GM23338 (cell line): ENCODE measurements at regions not wholly inside any gene's neighbourhood (a gene's known extent, or its start where the extent isn't known, plus 50 kb on each side); places are given as distances from the start of the nearest gene placed in this dataset.

Experiments used
- ATAC-seq: fragments of 200-7000 bp; cut with Tn5 transposase; 3 replicates; pipeline ENCODE4 v1.9.1; 2020
- DNase-seq: peaks from one replicate; pipeline ENCODE4 v3.0.0-alpha.2; 2015; ENCODE audit warnings: low spot score
- H2AFZ ChIP-seq: fragments of 200-600 bp; sonication (generic); 2 replicates; pipeline ENCODE4 v1.8.0; 2016; ENCODE audit warnings: antibody characterized with exemption, mild to moderate bottlenecking, moderate library complexity
- H3F3A ChIP-seq: fragments of 200-600 bp; sonication (generic); replicated peaks from 2 replicates; pipeline ENCODE4 v1.8.0; 2017; ENCODE audit warnings: antibody characterized with exemption, mixed run types, low read depth
- H3K27ac ChIP-seq: fragments of 200-600 bp; sonication (generic); 2 replicates; pipeline ENCODE4 v1.6.1; 2016; ENCODE audit warnings: low read depth
- H3K27me3 ChIP-seq: fragments of 200-600 bp; sonication (generic); 2 replicates; pipeline ENCODE4 v1.8.0; 2016; ENCODE audit warnings: mild to moderate bottlenecking, mixed run types, moderate library complexity; ENCODE audit not compliant: insufficient read depth
- H3K36me3 ChIP-seq: fragments of 200-600 bp; sonication (generic); 2 replicates; pipeline ENCODE4 v1.8.0; 2016; ENCODE audit warnings: mild to moderate bottlenecking; ENCODE audit not compliant: insufficient read depth
- H3K4me1 ChIP-seq: fragments of 200-600 bp; sonication (generic); 2 replicates; pipeline ENCODE4 v1.8.0; 2016; ENCODE audit warnings: mild to moderate bottlenecking, moderate library complexity; ENCODE audit not compliant: insufficient read depth
- H3K4me2 ChIP-seq: fragments of 200-600 bp; sonication (generic); 2 replicates; pipeline ENCODE4 v1.7.1; 2017; ENCODE audit warnings: mixed run types
- H3K4me3 ChIP-seq: fragments of 200-600 bp; sonication (generic); 2 replicates; pipeline ENCODE4 v1.6.1; 2016; ENCODE audit warnings: mixed run types
- H3K79me2 ChIP-seq: fragments of 200-600 bp; sonication (generic); replicated peaks from 2 replicates; pipeline ENCODE4 v1.8.0; 2017; ENCODE audit warnings: mild to moderate bottlenecking; ENCODE audit not compliant: insufficient read depth
- H3K9me2 ChIP-seq: fragments of 200-600 bp; sonication (generic); 2 replicates; pipeline ENCODE4 v1.8.0; 2017; ENCODE audit not compliant: insufficient read depth
- H4K20me1 ChIP-seq: fragments of 200-600 bp; sonication (generic); replicated peaks from 2 replicates; pipeline ENCODE4 v1.8.0; 2017; ENCODE audit warnings: mild to moderate bottlenecking; ENCODE audit not compliant: insufficient read depth
- H3K27ac Mint-ChIP-seq: 2 replicates; pipeline ENCODE4 v1.8.0; 2020; ENCODE audit warnings: inconsistent platforms, mild to moderate bottlenecking, moderate library complexity, mixed read lengths
- H3K27me3 Mint-ChIP-seq: 3 replicates; pipeline ENCODE4 v1.8.0; 2022; ENCODE audit warnings: low read depth, mild to moderate bottlenecking, moderate library complexity, mixed read lengths, inconsistent platforms; ENCODE audit not compliant: insufficient read depth, poor library complexity
- H3K36me3 Mint-ChIP-seq: 3 replicates; pipeline ENCODE4 v1.8.0; 2021; ENCODE audit warnings: low read depth, mild to moderate bottlenecking, inconsistent platforms, moderate library complexity, mixed read lengths
- H3K4me1 Mint-ChIP-seq: 3 replicates; pipeline ENCODE4 v1.8.0; 2020; ENCODE audit warnings: mild to moderate bottlenecking, inconsistent platforms, mixed read lengths
- H3K4me3 Mint-ChIP-seq: 3 replicates; pipeline ENCODE4 v1.8.0; 2021; ENCODE audit warnings: moderate library complexity, mild to moderate bottlenecking, inconsistent platforms, mixed read lengths
- H3K9me3 Mint-ChIP-seq: 3 replicates; pipeline ENCODE4 v1.8.0; 2020; ENCODE audit warnings: moderate library complexity, mild to moderate bottlenecking, inconsistent platforms, mixed read lengths
- CREB1 ChIP-seq: fragments of 250-450 bp; sonication (Bioruptor Pico); IDR thresholded peaks from 2 replicates; pipeline ENCODE4 v1.5.0; 2020; ENCODE audit warnings: low read depth, mild to moderate bottlenecking, moderate library complexity
- NANOG ChIP-seq: IDR thresholded peaks from 2 replicates; pipeline ENCODE4 v1.6.1; 2016; ENCODE audit warnings: antibody characterized with exemption, borderline replicate concordance
- POLR2AphosphoS5 ChIP-seq: IDR thresholded peaks from 2 replicates; pipeline ENCODE4 v1.6.1; 2016; ENCODE audit warnings: antibody characterized with exemption, low read depth
- STAT1 ChIP-seq: IDR thresholded peaks from one replicate; pipeline ENCODE4 v1.6.1; 2016; ENCODE audit warnings: antibody characterized with exemption; ENCODE audit not compliant: unreplicated experiment
- ZNF114 ChIP-seq: fragments of 250-450 bp; sonication (Bioruptor Pico); IDR thresholded peaks from 2 replicates; pipeline ENCODE4 v1.5.0; 2020; ENCODE audit warnings: mild to moderate bottlenecking, moderate library complexity
- TF ChIP-seq, protein P1 (sequence below): fragments of 250-450 bp; sonication (Bioruptor Pico); IDR thresholded peaks from 2 replicates; pipeline ENCODE4 v1.5.0; 2020; ENCODE audit warnings: mild to moderate bottlenecking, moderate library complexity
- TF ChIP-seq, protein P2 (sequence below): IDR thresholded peaks from one replicate; pipeline ENCODE4 v1.6.1; 2018; ENCODE audit warnings: antibody characterized with exemption; ENCODE audit not compliant: unreplicated experiment

GRCh38 chr1:81312272-81312754 is 488.4 kb upstream of the ADGRL2 start:
- peak; percentile 77 for DNase-seq
- Mint-ChIP-seq H3K9me3 (no peaks in the 10 kb centered on the region), H3K4me3 (peak overlapping the region; percentile 57), H3K4me1 (peaks cover 88% of the 10 kb centered on the region), H3K36me3 (no peaks in the 10 kb centered on the region), H3K27me3 (no peaks in the 10 kb centered on the region), H3K27ac (peak overlapping the region; percentile 89)
- H3F3A ChIP-seq = 0 out of 2 replicates have a peak, but pooled peaks cover 2% of the 10 kb centered on the region
- ATAC-seq = peak; percentile 84
- no peaks in the 10 kb centered on the region for H3K79me2 ChIP-seq
- H3K36me3 ChIP-seq = no peaks in the 10 kb centered on the region
- H3K27ac ChIP-seq = peak overlapping the region; percentile 36; the same call in 1 of the 2 replicates
- no peaks in the 10 kb centered on the region for H3K9me2 ChIP-seq
- H3K27me3 ChIP-seq = no peaks in the 10 kb centered on the region
- H3K4me1 ChIP-seq = peaks cover 65% of the 10 kb centered on the region
- TF ChIP-seq NANOG = peak; percentile 87; the same call in 1 of the 2 replicates
- no peak for TF ChIP-seq ZNF114 (CRISPR knock-in tag)
- peak; percentile 45 for TF ChIP-seq POLR2AphosphoS5
- TF ChIP-seq CREB1 (CRISPR knock-in tag) = peak; percentile 33; the same call in 1 of the 2 replicates
- no peak for TF ChIP-seq STAT1
- TF ChIP-seq, protein P1, sequence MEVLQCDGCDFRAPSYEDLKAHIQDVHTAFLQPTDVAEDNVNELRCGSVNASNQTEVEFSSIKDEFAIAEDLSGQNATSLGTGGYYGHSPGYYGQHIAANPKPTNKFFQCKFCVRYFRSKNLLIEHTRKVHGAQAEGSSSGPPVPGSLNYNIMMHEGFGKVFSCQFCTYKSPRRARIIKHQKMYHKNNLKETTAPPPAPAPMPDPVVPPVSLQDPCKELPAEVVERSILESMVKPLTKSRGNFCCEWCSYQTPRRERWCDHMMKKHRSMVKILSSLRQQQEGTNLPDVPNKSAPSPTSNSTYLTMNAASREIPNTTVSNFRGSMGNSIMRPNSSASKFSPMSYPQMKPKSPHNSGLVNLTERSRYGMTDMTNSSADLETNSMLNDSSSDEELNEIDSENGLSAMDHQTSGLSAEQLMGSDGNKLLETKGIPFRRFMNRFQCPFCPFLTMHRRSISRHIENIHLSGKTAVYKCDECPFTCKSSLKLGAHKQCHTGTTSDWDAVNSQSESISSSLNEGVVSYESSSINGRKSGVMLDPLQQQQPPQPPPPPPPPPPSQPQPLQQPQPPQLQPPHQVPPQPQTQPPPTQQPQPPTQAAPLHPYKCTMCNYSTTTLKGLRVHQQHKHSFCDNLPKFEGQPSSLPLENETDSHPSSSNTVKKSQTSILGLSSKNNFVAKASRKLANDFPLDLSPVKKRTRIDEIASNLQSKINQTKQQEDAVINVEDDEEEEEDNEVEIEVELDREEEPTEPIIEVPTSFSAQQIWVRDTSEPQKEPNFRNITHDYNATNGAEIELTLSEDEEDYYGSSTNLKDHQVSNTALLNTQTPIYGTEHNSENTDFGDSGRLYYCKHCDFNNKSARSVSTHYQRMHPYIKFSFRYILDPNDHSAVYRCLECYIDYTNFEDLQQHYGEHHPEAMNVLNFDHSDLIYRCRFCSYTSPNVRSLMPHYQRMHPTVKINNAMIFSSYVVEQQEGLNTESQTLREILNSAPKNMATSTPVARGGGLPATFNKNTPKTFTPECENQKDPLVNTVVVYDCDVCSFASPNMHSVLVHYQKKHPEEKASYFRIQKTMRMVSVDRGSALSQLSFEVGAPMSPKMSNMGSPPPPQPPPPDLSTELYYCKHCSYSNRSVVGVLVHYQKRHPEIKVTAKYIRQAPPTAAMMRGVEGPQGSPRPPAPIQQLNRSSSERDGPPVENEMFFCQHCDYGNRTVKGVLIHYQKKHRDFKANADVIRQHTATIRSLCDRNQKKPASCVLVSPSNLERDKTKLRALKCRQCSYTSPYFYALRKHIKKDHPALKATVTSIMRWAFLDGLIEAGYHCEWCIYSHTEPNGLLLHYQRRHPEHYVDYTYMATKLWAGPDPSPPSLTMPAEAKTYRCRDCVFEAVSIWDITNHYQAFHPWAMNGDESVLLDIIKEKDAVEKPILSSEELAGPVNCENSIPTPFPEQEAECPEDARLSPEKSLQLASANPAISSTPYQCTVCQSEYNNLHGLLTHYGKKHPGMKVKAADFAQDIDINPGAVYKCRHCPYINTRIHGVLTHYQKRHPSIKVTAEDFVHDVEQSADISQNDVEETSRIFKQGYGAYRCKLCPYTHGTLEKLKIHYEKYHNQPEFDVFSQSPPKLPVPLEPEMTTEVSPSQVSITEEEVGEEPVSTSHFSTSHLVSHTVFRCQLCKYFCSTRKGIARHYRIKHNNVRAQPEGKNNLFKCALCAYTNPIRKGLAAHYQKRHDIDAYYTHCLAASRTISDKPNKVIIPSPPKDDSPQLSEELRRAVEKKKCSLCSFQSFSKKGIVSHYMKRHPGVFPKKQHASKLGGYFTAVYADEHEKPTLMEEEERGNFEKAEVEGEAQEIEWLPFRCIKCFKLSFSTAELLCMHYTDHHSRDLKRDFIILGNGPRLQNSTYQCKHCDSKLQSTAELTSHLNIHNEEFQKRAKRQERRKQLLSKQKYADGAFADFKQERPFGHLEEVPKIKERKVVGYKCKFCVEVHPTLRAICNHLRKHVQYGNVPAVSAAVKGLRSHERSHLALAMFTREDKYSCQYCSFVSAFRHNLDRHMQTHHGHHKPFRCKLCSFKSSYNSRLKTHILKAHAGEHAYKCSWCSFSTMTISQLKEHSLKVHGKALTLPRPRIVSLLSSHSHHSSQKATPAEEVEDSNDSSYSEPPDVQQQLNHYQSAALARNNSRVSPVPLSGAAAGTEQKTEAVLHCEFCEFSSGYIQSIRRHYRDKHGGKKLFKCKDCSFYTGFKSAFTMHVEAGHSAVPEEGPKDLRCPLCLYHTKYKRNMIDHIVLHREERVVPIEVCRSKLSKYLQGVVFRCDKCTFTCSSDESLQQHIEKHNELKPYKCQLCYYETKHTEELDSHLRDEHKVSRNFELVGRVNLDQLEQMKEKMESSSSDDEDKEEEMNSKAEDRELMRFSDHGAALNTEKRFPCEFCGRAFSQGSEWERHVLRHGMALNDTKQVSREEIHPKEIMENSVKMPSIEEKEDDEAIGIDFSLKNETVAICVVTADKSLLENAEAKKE (CRISPR knock-in tag) = peak; percentile 50; the same call in 1 of the 2 replicates
- TF ChIP-seq, protein P2, sequence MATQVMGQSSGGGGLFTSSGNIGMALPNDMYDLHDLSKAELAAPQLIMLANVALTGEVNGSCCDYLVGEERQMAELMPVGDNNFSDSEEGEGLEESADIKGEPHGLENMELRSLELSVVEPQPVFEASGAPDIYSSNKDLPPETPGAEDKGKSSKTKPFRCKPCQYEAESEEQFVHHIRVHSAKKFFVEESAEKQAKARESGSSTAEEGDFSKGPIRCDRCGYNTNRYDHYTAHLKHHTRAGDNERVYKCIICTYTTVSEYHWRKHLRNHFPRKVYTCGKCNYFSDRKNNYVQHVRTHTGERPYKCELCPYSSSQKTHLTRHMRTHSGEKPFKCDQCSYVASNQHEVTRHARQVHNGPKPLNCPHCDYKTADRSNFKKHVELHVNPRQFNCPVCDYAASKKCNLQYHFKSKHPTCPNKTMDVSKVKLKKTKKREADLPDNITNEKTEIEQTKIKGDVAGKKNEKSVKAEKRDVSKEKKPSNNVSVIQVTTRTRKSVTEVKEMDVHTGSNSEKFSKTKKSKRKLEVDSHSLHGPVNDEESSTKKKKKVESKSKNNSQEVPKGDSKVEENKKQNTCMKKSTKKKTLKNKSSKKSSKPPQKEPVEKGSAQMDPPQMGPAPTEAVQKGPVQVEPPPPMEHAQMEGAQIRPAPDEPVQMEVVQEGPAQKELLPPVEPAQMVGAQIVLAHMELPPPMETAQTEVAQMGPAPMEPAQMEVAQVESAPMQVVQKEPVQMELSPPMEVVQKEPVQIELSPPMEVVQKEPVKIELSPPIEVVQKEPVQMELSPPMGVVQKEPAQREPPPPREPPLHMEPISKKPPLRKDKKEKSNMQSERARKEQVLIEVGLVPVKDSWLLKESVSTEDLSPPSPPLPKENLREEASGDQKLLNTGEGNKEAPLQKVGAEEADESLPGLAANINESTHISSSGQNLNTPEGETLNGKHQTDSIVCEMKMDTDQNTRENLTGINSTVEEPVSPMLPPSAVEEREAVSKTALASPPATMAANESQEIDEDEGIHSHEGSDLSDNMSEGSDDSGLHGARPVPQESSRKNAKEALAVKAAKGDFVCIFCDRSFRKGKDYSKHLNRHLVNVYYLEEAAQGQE = no peak
- no peaks in the 10 kb centered on the region for H4K20me1 ChIP-seq
- H3K4me3 ChIP-seq = peak overlapping the region; percentile 31
- H2AFZ ChIP-seq = no peak overlapping the region
- H3K4me2 ChIP-seq = peak overlapping the region; percentile 50
